GF-D8 (cell line): ENCODE measurements at regions not wholly inside any gene's neighbourhood (a gene's known extent, or its start where the extent isn't known, plus 50 kb on each side); places are given as distances from the start of the nearest gene placed in this dataset.

ENCODE experiments used
- DNase-seq: peaks from one replicate; lab custom pipeline; 2025; lab: John Stamatoyannopoulos, UW

DNA sequence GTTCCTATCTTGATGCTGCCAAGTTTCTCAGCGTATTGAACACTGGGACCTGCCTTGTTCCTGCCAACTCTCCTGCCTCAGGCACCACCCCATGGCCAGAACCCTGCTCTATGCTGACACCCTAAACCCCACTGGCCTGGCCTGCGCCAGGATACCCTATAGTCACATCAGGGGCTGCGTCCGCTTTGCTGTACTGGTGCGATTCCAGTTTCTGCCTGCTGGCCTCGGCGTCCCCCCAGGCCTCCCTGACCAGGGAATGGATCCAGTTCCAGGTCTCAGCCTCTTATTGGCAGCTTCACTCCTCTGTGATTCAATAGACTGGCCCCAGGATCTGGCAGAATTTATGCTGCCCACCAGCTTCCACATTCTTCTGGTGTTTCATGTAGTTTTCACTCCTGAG lies 55.0 kb downstream of the GPR6 start:
- DNase-seq: no peak

DNA sequence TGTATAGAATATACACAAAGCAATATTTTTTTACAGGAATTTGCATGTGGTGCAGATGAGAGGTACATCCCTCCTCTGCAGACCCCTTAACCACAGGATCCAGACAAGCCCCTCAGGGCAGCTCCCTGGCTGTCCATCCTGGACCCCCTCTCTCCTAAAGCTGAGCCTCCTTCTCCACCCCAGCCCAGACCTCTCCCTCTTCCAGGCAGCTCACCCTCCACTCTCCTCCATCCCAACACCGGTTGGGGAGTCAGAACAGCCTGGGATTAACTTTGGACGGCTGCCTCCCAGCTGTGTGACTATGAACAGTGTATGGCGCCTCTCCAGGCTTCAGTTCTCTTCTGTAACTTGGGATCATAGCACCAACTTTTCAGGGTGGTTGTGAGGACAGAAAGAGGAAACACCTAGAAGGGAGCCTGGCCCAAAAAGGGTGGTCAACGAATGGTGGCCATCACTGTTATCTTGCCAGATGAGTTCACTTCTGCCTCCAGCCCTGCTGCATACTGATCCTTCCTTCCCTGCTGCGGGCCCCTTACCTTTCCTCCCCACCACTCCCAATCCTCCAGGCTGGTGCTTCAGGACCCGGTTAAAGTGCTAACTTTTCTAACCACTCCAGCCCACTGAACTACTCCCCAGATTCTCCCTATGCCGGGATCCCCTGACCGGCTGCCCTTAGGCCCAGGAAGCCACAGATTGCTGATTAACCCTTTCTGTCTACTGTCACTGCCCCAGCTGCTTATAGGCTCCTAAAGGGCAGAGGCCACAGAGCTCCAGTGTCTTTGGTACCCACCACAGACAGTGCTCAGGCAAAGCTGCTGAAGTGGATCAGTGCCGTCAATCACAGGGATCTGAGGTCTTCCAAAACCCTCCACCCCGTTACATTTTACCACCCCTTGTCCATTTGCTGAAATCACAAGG lies 55.9 kb downstream of the GPR6 start:
- DNase-seq: no peak

DNA sequence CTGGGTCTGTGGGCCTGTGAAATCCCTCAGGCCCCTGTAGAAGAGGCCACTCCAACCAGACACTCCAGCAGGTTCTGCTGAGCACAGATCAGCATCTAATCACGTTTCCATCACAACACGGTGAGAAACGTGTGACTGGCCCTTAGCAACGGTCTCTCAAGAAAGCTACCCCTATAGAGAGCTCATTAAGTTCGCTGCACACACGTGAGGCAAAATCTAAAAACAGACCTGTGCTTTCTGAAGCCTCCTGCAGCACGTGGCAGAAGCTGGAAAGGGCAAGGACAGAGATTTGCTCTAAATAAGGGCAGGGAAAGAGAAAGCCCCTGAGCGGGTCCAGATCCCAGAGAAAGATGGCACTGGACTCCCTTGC lies 56.5 kb downstream of the GPR6 start:
- no peak for DNase-seq

DNA sequence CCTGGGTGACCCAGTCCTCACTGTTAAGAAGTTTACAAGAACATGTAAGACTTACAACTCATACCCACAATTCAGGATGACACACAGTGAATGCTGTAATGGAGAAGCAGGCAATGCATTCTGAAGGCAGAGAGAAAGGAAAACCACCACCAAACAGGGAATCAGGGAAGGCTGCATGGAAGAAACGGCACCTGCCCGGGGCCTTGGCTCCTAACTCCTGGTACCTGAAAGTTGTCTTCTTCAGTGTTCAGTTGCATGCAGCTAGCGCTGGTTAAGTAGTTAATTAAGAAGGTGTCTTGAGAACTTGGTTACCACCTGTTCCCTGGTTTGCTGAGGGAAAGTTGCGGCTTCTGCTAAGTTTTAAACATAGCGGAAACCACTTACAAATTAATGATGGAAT lies 57.2 kb downstream of the GPR6 start:
- DNase-seq: no peak

DNA sequence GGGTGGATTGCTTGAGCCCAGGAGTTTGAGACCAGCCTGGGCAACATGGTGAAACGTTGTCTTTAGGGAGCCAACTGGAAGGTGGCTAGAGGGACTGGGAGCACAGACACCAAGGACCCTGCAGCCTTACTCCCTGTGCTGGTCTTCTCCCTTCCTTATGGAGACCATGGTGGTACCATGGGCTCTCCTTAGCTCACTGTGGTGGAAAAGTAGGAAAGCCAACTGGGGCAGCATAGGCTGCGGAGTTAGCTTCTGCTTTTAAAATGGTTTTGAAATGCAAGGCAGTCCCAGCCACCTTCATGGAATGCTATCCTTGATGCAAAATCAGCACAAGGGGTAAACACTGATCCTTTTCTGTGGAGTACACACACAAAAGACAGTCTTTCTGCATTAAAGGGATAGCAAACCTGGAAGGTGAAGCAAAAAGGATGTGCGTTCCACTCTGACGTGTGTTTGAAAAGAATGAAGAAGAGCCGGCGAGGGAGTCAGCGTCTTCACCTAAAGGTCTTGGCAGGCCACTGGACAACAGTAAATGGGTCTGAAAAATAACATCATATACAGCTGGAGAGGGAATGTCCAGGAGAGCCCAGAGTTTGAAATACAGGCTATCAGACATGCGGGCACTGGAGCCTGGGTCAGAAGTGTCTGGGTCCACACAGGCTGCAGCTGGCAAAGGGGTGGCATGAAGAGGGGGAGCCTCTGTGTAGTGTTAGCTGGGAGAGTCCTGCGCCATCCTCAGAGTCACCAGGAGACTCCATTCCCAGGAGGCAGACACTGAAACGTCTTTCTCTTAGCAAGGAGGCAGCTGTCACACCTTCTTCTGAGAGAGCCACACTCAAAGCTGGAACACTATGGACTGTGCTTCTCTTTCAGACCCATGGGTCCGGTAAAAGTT lies 58.5 kb downstream of the GPR6 start:
- no peak for DNase-seq

DNA sequence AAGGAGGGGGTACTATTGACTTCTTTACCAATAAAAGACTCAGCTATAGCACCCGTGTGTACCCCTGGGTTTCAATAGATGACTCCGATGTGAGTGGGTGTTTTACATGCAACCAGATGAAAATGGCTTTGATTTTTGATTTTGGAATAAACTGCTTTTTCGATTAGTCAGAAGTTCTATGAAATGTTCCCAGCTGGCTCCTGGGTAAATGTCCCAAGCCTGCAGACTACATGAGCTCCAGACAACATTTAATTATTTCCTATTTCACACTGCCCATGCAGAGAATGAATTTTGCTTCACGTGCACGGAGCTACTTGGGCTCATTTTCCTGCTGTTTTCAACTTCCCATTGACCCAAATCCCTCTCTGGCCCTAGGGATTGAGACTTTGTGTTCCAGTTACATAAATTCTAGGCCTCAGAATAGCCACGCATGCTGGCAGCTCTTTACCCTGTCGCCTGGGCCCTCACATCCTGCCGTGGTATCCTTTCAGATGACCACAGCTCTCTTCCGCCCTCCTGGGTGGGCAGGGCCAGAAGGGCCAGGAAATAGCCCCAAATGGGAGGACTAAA lies 59.7 kb downstream of the GPR6 start:
- DNase-seq: no peak

DNA sequence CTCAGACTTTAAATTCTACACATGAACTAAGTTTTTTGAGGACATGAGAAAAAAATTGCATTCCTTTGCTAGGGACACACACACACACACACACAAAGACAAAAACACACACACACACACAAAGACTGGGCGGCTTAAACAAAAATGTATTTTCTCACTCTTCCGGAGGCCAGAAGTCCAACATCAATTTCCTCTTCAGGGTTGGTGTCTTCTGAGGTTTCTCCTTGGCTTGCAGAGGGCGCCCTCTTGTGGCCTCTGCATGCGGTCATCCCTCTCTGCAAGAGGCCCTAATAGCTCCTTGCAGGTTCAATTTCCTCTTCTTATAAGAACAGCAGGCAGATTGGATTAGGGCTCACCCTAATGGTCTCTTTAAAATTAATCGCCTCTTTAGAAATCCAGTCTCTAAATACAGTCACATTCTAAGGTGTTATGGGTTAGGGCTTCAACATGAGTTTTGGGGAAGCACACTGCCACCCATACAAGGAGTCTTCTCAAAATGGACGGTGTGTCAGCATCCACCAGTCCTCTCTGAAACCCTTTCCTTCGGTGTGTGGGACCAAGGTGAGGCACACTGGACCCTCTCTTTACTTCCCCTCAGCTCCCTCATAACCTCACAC lies 61.4 kb downstream of the GPR6 start:
- peak; percentile 67 for DNase-seq

DNA sequence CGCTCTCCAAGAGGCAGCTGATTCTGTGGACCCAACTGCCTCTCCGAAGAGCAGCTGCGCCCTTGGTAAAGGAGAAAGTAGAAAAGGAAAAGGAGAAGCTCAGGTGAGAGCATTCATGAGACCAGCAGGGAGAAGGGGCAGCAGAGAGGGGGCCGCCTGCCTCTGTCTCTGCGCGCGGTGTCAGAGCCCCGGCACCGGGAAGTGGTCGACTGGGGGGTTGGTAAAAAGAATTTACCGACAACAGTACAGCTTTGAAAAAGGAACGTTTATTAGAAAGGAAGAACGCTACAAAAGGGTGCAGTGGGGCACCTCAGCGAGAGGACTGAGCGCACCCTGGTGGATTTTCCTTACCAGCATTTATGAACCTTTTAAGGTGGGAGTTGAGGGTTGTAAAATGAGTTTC lies 61.9 kb downstream of the GPR6 start:
- DNase-seq: peak; percentile 32

DNA sequence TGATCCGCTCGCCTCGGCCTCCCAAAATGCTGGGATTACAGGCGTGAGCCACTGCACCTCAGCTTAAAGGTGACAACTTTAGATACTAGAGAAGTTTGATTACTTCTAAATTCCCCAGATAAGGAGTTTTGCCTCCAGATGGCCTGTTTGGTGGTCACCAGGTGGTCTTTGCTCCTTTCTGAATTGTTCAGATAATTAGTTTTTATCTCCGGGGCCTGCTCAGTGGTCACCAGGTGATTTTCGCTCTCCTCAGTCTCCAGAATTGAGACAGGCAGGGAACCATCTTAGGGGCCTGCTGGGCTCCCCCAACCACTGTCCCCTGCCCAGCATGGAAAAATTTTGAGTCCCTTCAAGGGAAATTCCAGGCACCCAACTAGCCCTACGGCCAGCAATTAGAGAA lies 62.6 kb downstream of the GPR6 start:
- DNase-seq: no peak

DNA sequence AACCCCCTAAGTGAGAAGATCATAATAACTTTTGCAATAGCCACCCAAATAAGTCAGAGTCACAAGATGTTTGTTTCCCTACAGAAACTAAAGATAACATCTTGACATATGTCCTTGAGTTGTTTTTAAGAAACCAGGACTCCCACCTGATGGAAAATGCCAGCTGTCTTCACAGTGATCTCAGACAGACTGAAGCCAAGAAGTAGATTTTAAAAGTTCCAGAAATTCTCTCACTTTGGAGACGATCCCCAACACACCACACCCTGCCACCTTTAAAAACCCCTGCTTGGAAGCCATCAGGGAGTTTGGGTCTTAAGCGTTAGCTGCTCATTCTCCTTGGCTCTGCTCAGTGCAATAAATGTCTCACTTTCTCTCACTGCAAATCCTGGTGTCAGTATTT lies 63.0 kb downstream of the GPR6 start:
- DNase-seq: no peak

DNA sequence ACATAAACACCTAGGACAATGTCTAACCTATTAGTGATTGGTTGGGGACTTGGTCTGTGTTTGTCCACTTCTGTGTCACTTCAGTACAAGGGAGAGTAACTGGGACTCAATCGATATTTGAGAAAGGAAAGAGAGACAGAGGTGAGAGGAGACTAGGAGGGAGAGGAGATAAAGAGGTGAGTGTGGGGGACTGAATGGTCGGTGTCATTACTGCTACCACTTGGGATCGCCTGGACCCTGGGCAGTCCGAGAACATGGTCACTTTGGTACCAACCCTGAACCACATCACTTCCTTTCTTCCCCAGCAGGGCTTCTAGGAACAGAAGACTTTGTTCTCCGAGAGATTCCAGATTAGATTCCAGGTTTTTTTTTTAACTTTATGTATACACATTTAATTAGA lies 63.7 kb downstream of the GPR6 start:
- no peak for DNase-seq

DNA sequence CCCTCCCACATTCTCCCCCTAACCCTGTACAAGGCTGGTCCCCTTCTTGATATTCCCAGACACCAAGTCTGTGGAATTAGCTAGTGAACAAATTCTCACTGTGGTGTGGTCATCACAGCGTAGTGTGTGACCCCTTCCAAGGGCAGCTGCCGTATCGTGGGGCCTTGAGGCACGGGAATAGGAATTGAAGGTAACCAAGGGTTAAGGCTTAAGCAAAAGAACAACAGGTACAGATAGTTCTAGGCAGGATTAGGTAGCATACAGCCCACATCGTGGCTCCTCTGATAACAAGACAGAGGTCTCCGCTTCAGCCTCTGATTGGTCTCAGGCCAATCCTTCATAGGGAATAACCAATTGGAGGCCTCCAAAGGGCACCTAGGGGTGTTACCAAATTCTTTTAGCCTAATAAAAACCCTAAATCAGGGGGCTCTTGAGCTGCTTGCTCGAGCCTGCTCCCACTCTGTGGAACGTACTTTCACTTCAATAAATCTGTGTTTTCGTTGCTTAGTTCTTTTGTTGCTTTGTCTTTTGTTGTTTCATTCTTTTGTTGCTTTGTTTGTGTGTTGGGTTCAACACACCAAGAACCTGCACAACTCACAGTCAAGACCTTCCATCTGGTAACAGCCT lies 64.7 kb downstream of the GPR6 start:
- no peak for DNase-seq

DNA sequence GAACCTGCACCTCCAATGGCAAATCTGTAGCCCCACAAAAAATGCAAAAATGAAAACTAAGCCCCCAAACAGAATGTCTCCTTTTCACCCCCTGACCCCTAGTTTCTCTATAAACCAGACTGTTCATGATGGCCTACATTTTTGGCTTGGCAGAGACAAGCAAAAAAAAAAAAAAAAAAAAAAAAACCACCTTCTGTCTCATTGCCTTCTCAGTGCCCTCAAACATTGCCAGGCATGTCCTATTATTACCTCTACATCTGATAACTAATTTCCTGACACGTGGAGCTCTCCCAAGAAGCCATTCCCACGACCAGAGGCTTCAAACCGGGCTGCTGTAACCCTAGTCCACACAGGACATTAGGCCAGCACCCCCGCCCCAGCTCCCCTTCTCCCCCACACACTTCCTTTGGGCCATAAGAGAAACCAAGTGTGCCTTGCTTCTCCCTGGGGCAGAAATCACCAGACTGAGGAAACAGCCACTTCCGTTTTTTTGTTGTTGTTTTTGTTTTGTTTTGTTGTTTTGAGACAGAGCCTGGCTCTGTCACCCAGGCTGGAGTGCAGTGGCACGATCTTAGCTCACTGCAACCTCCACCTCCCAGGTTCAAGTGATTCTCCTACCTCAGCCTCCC lies 65.4 kb downstream of the GPR6 start:
- no peak for DNase-seq

DNA sequence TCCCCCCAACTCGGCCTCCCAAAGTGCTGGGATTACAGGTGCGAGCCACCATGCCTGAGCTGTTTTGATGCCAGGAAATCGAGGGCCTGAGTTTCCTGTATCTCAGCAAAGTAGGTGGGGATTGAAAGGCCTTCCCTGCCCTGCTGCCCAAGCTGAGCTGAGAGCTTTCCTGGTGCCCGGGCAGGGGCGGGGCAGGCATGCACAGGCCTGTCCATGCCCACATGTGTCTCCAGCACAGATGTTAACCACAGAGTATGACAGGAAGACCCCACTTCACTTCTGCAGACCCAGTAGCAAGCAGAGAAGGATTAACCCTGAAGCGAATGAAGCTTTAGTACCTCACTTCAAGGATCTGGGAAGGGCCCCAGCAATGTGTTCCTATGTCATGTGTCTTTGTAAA lies 66.0 kb downstream of the GPR6 start:
- no peak for DNase-seq

DNA sequence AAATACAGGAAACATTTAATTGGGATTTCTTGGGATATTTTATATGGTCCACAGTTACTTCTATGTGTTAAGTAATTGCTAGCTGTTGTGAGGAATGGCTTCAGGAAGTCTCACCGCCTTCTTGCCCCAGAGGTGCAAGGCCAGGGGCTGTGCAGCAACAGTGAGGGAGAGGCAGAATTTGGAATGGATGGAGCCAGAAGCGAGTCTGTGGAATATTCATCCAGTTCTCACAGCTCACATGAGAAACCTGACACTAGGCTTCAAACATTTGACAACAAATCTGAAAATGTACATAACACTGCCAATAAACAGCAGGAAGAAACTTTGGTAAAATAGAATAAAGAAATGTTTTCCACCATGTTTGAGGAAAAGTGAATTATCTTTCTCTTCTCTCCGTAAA lies 66.5 kb downstream of the GPR6 start:
- DNase-seq: no peak

DNA sequence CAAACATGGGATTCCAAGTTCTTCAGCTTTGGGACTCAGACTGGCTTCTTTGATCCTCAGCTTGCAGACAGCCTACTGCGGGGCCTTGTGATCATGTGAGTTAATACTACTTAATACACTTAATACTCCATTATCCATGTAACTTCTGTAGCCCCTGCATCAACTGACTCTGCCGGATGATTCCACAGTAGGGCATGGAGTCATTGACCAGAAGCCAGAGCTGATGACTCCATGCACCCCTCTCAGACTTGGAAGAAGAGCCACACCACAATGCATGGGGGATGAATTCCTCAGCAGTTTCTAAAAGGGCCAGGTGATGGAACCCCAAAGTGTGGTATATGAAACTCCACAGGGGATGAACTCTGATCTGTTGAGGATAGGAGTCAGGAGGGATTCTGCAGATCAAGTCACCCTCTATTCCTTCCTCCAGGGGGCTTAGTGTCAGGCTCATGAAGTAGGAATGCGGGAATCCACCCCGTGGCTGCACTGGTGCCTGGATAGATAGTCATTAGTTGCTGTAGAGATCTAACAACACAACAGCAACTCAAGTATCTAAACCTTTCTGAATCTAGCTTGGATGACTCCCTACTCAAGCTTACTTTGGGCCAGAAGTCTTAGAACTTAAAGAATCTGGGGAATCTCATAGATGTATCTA lies 70.2 kb downstream of the GPR6 start:
- no peak for DNase-seq

DNA sequence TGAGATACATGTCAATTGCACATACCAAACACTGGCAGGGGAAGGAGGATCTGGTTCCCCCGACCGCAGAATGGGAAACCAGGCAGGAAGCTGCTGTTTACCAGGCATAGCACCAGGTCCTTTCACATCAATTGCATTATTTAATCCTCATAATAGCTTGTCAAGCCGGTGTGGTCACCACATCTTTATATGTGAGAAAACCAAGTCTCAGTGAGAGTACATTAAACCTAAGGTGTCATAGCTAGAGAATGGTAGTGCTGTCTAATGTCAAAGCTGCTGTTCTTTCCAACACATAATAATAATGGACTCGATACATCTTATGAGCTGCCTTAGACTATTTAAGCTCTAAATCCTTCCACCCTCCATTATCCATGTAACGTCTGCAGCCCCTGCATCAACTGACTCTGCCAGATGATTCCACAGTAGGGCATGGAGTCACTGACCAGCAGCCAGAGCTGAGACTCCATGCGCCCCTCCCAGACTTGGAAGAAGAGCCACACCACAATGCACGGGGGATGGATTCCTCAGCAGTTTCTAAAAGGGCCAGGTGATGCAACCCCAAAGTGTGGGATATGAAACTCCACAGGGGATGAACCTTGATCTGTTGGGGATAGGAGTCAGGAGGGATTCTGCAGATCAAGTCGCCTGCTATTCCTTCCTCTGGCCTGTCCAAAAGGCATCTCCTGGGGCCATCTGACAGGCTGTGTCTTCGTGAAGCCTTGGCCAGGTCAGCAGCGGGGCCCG lies 71.8 kb downstream of the GPR6 start:
- DNase-seq: no peak
